ENCODE measurements at regions not wholly inside any gene's neighbourhood (a gene's known extent, or its start where the extent isn't known, plus 50 kb on each side); places are given as distances from the start of the nearest gene placed in this dataset.
"Not testable (repeated sequence)": the region's sequence is repeated elsewhere in the genome, so short reads cannot be mapped to it uniquely, and the experiment has no call there.

GRCh38 chr4:118575726-118576125, 109.5 kb upstream of the METTL14 start:
- not testable (repeated sequence) for TF ChIP-seq CTCF (IDR thresholded peaks at IDR 0.05; ENCODE audit: poor library complexity); EZH2 (IDR thresholded peaks at IDR 0.05; ENCODE audit: borderline replicate concordance)

All from hepatocyte (in vitro differentiated cells).